MM.1S (cell line): ENCODE measurements at regions not wholly inside any gene's neighbourhood (a gene's known extent, or its start where the extent isn't known, plus 50 kb on each side); places are given as distances from the start of the nearest gene placed in this dataset.

ENCODE experiments used
- DNase-seq: peaks from one replicate; pipeline ENCODE4 v3.0.0-alpha.2; 2015
- H2AFZ ChIP-seq: fragments of 300-600 bp; sonication (generic); 2 replicates; pipeline ENCODE4 v1.6.0; 2016; ENCODE audit warnings: antibody characterized with exemption, low read length
- H3F3A ChIP-seq: fragments of 300-600 bp; sonication (generic); 2 replicates; pipeline ENCODE4 v1.6.1; 2016; ENCODE audit warnings: mild to moderate bottlenecking, antibody characterized with exemption, low read length, moderate library complexity, mixed read lengths; ENCODE audit not compliant: insufficient read depth
- H3K27ac ChIP-seq: fragments of 300-600 bp; sonication (generic); 2 replicates; pipeline ENCODE4 v1.5.1; 2016; ENCODE audit warnings: mild to moderate bottlenecking, low read length
- H3K27me3 ChIP-seq: fragments of 300-600 bp; sonication (generic); replicated peaks from 2 replicates; pipeline ENCODE4 v1.6.0; 2016; ENCODE audit warnings: low read length; ENCODE audit not compliant: insufficient read depth
- H3K36me3 ChIP-seq: fragments of 300-600 bp; sonication (generic); replicated peaks from 2 replicates; pipeline ENCODE4 v1.6.1; 2016; ENCODE audit warnings: mild to moderate bottlenecking, low read length, mixed read lengths; ENCODE audit not compliant: insufficient read depth
- H3K4me1 ChIP-seq: fragments of 300-600 bp; sonication (generic); 2 replicates; pipeline ENCODE4 v1.6.1; 2016; ENCODE audit warnings: low read length, mixed read lengths
- H3K4me2 ChIP-seq: fragments of 300-600 bp; sonication (generic); 2 replicates; pipeline ENCODE4 v1.6.0; 2016; ENCODE audit warnings: low read depth, low read length
- H3K4me3 ChIP-seq: fragments of 300-600 bp; sonication (generic); 2 replicates; pipeline ENCODE4 v1.5.1; 2016; ENCODE audit warnings: low read length, mixed read lengths
- H3K79me2 ChIP-seq: fragments of 300-600 bp; sonication (generic); 2 replicates; pipeline ENCODE4 v1.6.1; 2016; ENCODE audit warnings: mixed run types, low read length, mixed read lengths
- H3K9ac ChIP-seq: fragments of 300-600 bp; sonication (generic); 2 replicates; pipeline ENCODE4 v1.6.1; 2016; ENCODE audit warnings: low read length, mixed read lengths
- H3K9me2 ChIP-seq: fragments of 300-600 bp; sonication (generic); replicated peaks from 2 replicates; pipeline ENCODE4 v1.6.1; 2016; ENCODE audit warnings: mild to moderate bottlenecking, low read length, mixed read lengths; ENCODE audit not compliant: insufficient read depth
- H3K9me3 ChIP-seq: fragments of 300-600 bp; sonication (generic); replicated peaks from 2 replicates; pipeline ENCODE4 v1.6.1; 2016; ENCODE audit warnings: mild to moderate bottlenecking, low read length, mixed read lengths; ENCODE audit not compliant: insufficient read depth
- H4K20me1 ChIP-seq: fragments of 300-600 bp; sonication (generic); 2 replicates; pipeline ENCODE4 v1.6.1; 2016; ENCODE audit warnings: mild to moderate bottlenecking, low read length, moderate library complexity, mixed read lengths; ENCODE audit not compliant: insufficient read depth
- CTCF ChIP-seq: fragments of 300-600 bp; sonication (generic); IDR thresholded peaks from 2 replicates; pipeline ENCODE4 v1.5.1; 2016; ENCODE audit warnings: antibody characterized with exemption, low read length, mixed read lengths
- EZH2 ChIP-seq: fragments of 300-600 bp; sonication (generic); optimal IDR thresholded peaks from 2 replicates; pipeline ENCODE3; 2017; ENCODE audit warnings: low read depth, mild to moderate bottlenecking, antibody characterized with exemption, low read length, mixed read lengths
- EZH2phosphoT487 ChIP-seq: fragments of 300-600 bp; sonication (generic); IDR thresholded peaks from 2 replicates; pipeline ENCODE4 v1.6.1; 2018; ENCODE audit warnings: antibody characterized with exemption, low read length

- H3K79me2 ChIP-seq, result no peaks in the 10 kb centered on the region
- no peaks in the 10 kb centered on the region for H3K36me3 ChIP-seq
- H3K27ac ChIP-seq, result no peak overlapping the region
- no peak overlapping the region for H2AFZ ChIP-seq
- no peak overlapping the region for H3K9ac ChIP-seq
- no peaks in the 10 kb centered on the region for H3K9me2 ChIP-seq
- H3K4me1 ChIP-seq, result no peaks in the 10 kb centered on the region
- no peaks in the 10 kb centered on the region for H3F3A ChIP-seq
- TF ChIP-seq EZH2 (no peak), CTCF (no peak), EZH2phosphoT487 (no peak)
- H3K4me3 ChIP-seq, result no peak overlapping the region
- H3K4me2 ChIP-seq, result no peak overlapping the region
- H3K27me3 ChIP-seq, result peaks cover 31% of the 10 kb centered on the region; the same call in 1 of the 2 replicates
- no peaks in the 10 kb centered on the region for H4K20me1 ChIP-seq
- no peak for DNase-seq
- no peaks in the 10 kb centered on the region for H3K9me3 ChIP-seq
Observed at GRCh38 chr7:156106107-156106426, 293.8 kb upstream of the SHH start.

GRCh38 chr7:156105337-156106106, 293.3 kb upstream of the SHH start:
- Histone ChIP-seq H3K36me3 (no peaks in the 10 kb centered on the region), H3K27ac (no peak overlapping the region), H3K79me2 (no peaks in the 10 kb centered on the region), H3K4me2 (no peak overlapping the region), H3K27me3 (peaks cover 31% of the 10 kb centered on the region; the same call in 1 of the 2 replicates), H3K4me3 (no peak overlapping the region), H3K4me1 (no peaks in the 10 kb centered on the region), H2AFZ (no peak overlapping the region), H3K9me3 (no peaks in the 10 kb centered on the region), H4K20me1 (no peaks in the 10 kb centered on the region), H3F3A (no peaks in the 10 kb centered on the region), H3K9ac (no peak overlapping the region), H3K9me2 (no peaks in the 10 kb centered on the region)
- no peak for DNase-seq
- TF ChIP-seq CTCF, result no peak
- TF ChIP-seq EZH2, result no peak
- TF ChIP-seq EZH2phosphoT487, result no peak

GRCh38 chr7:156104501-156105336, 292.5 kb upstream of the SHH start:
- no peak overlapping the region for H3K27ac ChIP-seq
- no peaks in the 10 kb centered on the region for H3K4me1 ChIP-seq
- no peak overlapping the region for H3K9ac ChIP-seq
- no peaks in the 10 kb centered on the region for H3K79me2 ChIP-seq
- H3K9me3 ChIP-seq, result no peaks in the 10 kb centered on the region
- H3K9me2 ChIP-seq, result no peaks in the 10 kb centered on the region
- H3K36me3 ChIP-seq, result no peaks in the 10 kb centered on the region
- peaks cover 31% of the 10 kb centered on the region; the same call in 1 of the 2 replicates for H3K27me3 ChIP-seq
- no peak overlapping the region for H2AFZ ChIP-seq
- TF ChIP-seq EZH2phosphoT487, result no peak
- TF ChIP-seq EZH2, result no peak
- no peak for TF ChIP-seq CTCF
- H3K4me3 ChIP-seq, result no peak overlapping the region
- no peaks in the 10 kb centered on the region for H3F3A ChIP-seq
- H3K4me2 ChIP-seq, result no peak overlapping the region
- no peak for DNase-seq
- H4K20me1 ChIP-seq, result no peaks in the 10 kb centered on the region
